IMR-90 (cell line): ENCODE measurements at regions not wholly inside any gene's neighbourhood (a gene's known extent, or its start where the extent isn't known, plus 50 kb on each side); places are given as distances from the start of the nearest gene placed in this dataset.

Experiments used
- ATAC-seq: fragments of 200-7000 bp; cut with Tn5 transposase; 2 replicates; pipeline ENCODE4 v1.9.1; 2020; ENCODE audit warnings: low read depth, mild to moderate bottlenecking, moderate library complexity
- BruUV-seq: library from RNA; stranded (reverse); fragments of 400-500 nt; replicated peaks from 2 replicates; lab custom pipeline; 2021; lab: Mats Ljungman, UMichigan
- CTCF ChIA-PET: fragments of 300-600 bp; formaldehyde crosslinking; extraction: SDS; loops from one replicate; lab custom pipeline; 2021; ENCODE audit warnings: antibody characterized with exemption; lab: Yijun Ruan, JAX
- POLR2A ChIA-PET: fragments of 300-600 bp; sonication (Branson Sonifier 250); formaldehyde crosslinking; loops from one replicate; lab custom pipeline; 2022; ENCODE audit warnings: antibody characterized with exemption; ENCODE audit not compliant: unreplicated experiment; lab: Charles Lee
- DNase-seq: peaks from one replicate; pipeline ENCODE4 v3.0.0; 2013
- H2AFZ ChIP-seq: replicated peaks from 2 replicates; pipeline ENCODE3; 2013; ENCODE audit warnings: low read length, mild to moderate bottlenecking; ENCODE audit not compliant: poor library complexity
- H2AK5ac ChIP-seq: 2 replicates; pipeline ENCODE4 v1.6.1; 2013; ENCODE audit warnings: low read depth, low read length, inconsistent platforms
- H2AK9ac ChIP-seq: replicated peaks from 2 replicates; pipeline ENCODE3; 2013; ENCODE audit warnings: mild to moderate bottlenecking, low read depth, low read length, moderate library complexity; ENCODE audit not compliant: poor library complexity
- H2BK120ac ChIP-seq: 2 replicates; pipeline ENCODE4 v1.6.1; 2013; ENCODE audit warnings: low read depth, low read length, inconsistent platforms
- H2BK15ac ChIP-seq: 3 replicates; pipeline ENCODE4 v1.6.1; 2013; ENCODE audit warnings: low read depth, low read length, inconsistent platforms
- H2BK20ac ChIP-seq: 2 replicates; pipeline ENCODE4 v1.6.1; 2013; ENCODE audit warnings: low read depth, mild to moderate bottlenecking, inconsistent platforms, low read length, moderate library complexity
- H2BK5ac ChIP-seq: 2 replicates; pipeline ENCODE4 v1.6.1; 2013; ENCODE audit warnings: mild to moderate bottlenecking, low read depth, low read length, inconsistent platforms; ENCODE audit not compliant: poor library complexity, severe bottlenecking
- H3K14ac ChIP-seq: replicated peaks from 2 replicates; pipeline ENCODE4 v1.6.1; 2013; ENCODE audit warnings: low read depth, low read length, inconsistent platforms
- H3K18ac ChIP-seq: 2 replicates; pipeline ENCODE4 v1.6.1; 2013; ENCODE audit warnings: low read depth, low read length, control low read depth
- H3K23ac ChIP-seq: 2 replicates; pipeline ENCODE4 v1.6.1; 2013; ENCODE audit warnings: low read depth, low read length, inconsistent platforms
- H3K27ac ChIP-seq: 2 replicates; pipeline ENCODE4 v1.5.1; 2013; ENCODE audit warnings: mild to moderate bottlenecking, control low read depth, low read length; ENCODE audit not compliant: insufficient read depth
- H3K27me3 ChIP-seq: 2 replicates; pipeline ENCODE4 v1.6.1; 2013; ENCODE audit warnings: low read length; ENCODE audit not compliant: control insufficient read depth, insufficient read depth
- H3K36me3 ChIP-seq: 2 replicates; pipeline ENCODE4 v1.6.1; 2013; ENCODE audit warnings: low read length, mixed read lengths; ENCODE audit not compliant: control insufficient read depth, insufficient read depth
- H3K4ac ChIP-seq: 2 replicates; pipeline ENCODE4 v1.6.1; 2013; ENCODE audit warnings: low read depth, low read length, inconsistent platforms
- H3K4me1 ChIP-seq: 2 replicates; pipeline ENCODE4 v1.6.1; 2013; ENCODE audit warnings: low read length, mixed read lengths; ENCODE audit not compliant: control insufficient read depth, insufficient read depth
- H3K4me2 ChIP-seq: 2 replicates; pipeline ENCODE4 v1.6.1; 2013; ENCODE audit warnings: low read depth, mild to moderate bottlenecking, control low read depth, low read length, moderate library complexity
- H3K4me3 ChIP-seq: 2 replicates; pipeline ENCODE4 v1.5.1; 2013; ENCODE audit warnings: low read depth, mild to moderate bottlenecking, control low read depth, low read length, moderate library complexity; ENCODE audit not compliant: insufficient read depth
- H3K56ac ChIP-seq: 2 replicates; pipeline ENCODE4 v1.6.1; 2013; ENCODE audit warnings: low read length, inconsistent platforms; ENCODE audit not compliant: insufficient read depth; ENCODE audit errors: extremely low read depth
- H3K79me1 ChIP-seq, 2 experiments: 2 replicates each; pipeline ENCODE4 v1.6.1; 2013; ENCODE audit warnings: low read length in 2 of 2, inconsistent platforms in 1 of 2, low read depth in 1 of 2
- H3K9ac ChIP-seq: 2 replicates; pipeline ENCODE4 v1.6.1; 2013; ENCODE audit warnings: low read depth, low read length, control low read depth
- H3K9me1 ChIP-seq: 2 replicates; pipeline ENCODE4 v1.6.1; 2013; ENCODE audit warnings: low read length, inconsistent platforms; ENCODE audit not compliant: insufficient read depth
- H3K9me3 ChIP-seq: 2 replicates; pipeline ENCODE4 v1.6.1; 2013; ENCODE audit warnings: low read length; ENCODE audit not compliant: control insufficient read depth, insufficient read depth
- H4K20me1 ChIP-seq: 2 replicates; pipeline ENCODE4 v1.6.1; 2013; ENCODE audit warnings: low read length, inconsistent platforms; ENCODE audit not compliant: insufficient read depth
- H4K5ac ChIP-seq: 2 replicates; pipeline ENCODE4 v1.6.1; 2013; ENCODE audit warnings: mild to moderate bottlenecking, low read depth, low read length, control low read depth
- H4K8ac ChIP-seq, 2 experiments: 2 replicates each; pipeline ENCODE4 v1.6.1; 2013; ENCODE audit warnings: low read depth in 2 of 2, low read length in 2 of 2, control low read depth in 1 of 2, inconsistent platforms in 1 of 2
- H4K91ac ChIP-seq: 2 replicates; pipeline ENCODE4 v1.6.1; 2013; ENCODE audit warnings: low read depth, low read length, inconsistent platforms; ENCODE audit not compliant: insufficient read depth
- CHD1 ChIP-seq: IDR thresholded peaks from 2 replicates; pipeline ENCODE4 v1.6.1; 2012; ENCODE audit warnings: low read depth, low read length, improper control_type of control experiment
- RCOR1 ChIP-seq: IDR thresholded peaks from 2 replicates; pipeline ENCODE4 v1.6.1; 2012; ENCODE audit warnings: mild to moderate bottlenecking, low read length, improper control_type of control experiment; ENCODE audit not compliant: insufficient replicate concordance
- RFX5 ChIP-seq: IDR thresholded peaks from 2 replicates; pipeline ENCODE4 v1.8.0; 2012; ENCODE audit warnings: low read depth, mild to moderate bottlenecking, low read length, moderate library complexity
- SMC3 ChIP-seq: fragments of 150-350 bp; IDR thresholded peaks from 2 replicates; pipeline ENCODE4 v1.6.1; 2016; ENCODE audit warnings: low read depth, mild to moderate bottlenecking, antibody characterized with exemption, low read length, moderate library complexity
- WGBS, 2 experiments: methylation state at CpG; one replicate each; pipeline versions ENCODE4 v1.1.5 to v1.1.7; 2013; ENCODE audit warnings: missing lambda C conversion rate in 2 of 2; ENCODE audit not compliant: insufficient read length in 1 of 2; ENCODE audit errors: extremely low coverage in 2 of 2; 5-methylcytosine and 5-hydroxymethylcytosine counted together
- dilution Hi-C: fragments of 300-500 bp; cut with HindIII; formaldehyde crosslinking; loops from one replicate; pipeline ENCODE4 v1.14.3; 2018; ENCODE audit warnings: low sequenced_read_pairs; ENCODE audit not compliant: unreplicated experiment
- in situ Hi-C: fragments of 300-500 bp; cut with MboI; formaldehyde crosslinking; loops from 3 replicates; pipeline ENCODE4 v1.14.3; 2019; ENCODE audit warnings: low sequenced_read_pairs, inconsistent platforms, mixed read lengths
- intact Hi-C: fragments of 100-400 bp; cut with micrococcal nuclease; formaldehyde crosslinking; loops from 2 replicates; pipeline ENCODE4 v1.10.0; 2022

DNA sequence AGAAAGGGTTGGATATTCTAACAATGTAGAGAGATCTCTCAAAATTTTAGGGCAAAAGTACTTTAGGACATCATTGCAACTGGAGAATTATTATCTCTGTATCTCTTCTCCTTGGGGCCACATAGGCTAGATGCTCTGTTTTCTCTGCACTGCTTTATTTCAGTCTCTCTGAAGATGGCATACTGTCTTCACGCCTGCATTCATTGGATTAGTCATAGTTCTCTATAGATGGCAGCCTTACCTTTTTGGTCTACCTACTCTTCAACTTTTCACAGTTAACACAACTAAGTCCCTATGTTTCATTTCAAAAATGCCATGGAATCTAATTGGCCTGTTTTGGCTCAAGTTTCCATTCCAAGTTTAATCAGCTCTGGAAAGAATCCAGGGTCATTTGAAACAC, 1623.3 kb upstream of the B3GALT2 start:
- Histone ChIP-seq H3K9ac (no peak overlapping the region), H2BK120ac (no peak overlapping the region), H3K4me3 (no peak overlapping the region), H3K56ac (no peak overlapping the region), H3K4ac (no peak overlapping the region), H4K5ac (no peak overlapping the region), H3K36me3 (no peaks in the 10 kb centered on the region), H3K4me1 (no peaks in the 10 kb centered on the region), H3K4me2 (no peak overlapping the region), H3K14ac (no peak overlapping the region), H2BK20ac (no peak overlapping the region), H4K91ac (no peak overlapping the region), H4K8ac (no peak overlapping the region), H3K79me1 (no peaks in the 10 kb centered on the region), H3K9me1 (no peaks in the 10 kb centered on the region), H3K18ac (no peak overlapping the region), H2AK9ac (no peak overlapping the region), H3K9me3 (no peaks in the 10 kb centered on the region), H4K20me1 (no peaks in the 10 kb centered on the region), H3K23ac (no peak overlapping the region), H2AFZ (no peak overlapping the region), H2BK5ac (no peak overlapping the region), H3K27me3 (no peaks in the 10 kb centered on the region), H2BK15ac (no peak overlapping the region), H3K27ac (no peak overlapping the region), H2AK5ac (no peak overlapping the region)
- intact Hi-C loops, result no loop called here
- in situ Hi-C loops, result no loop called here
- DNase-seq (no peak), ATAC-seq (no peak)
- dilution Hi-C loops, result no loop called here
- CTCF ChIA-PET, result no interaction called here
- POLR2A ChIA-PET, result no interaction called here
- TF ChIP-seq RCOR1, result no peak
- TF ChIP-seq CHD1, result no peak
- no peak for TF ChIP-seq SMC3
- TF ChIP-seq RFX5, result no peak
- BruUV-seq, result no TSS peak
- no CpG with 5 or more reads among the region's 1 CpG for WGBS, 2 experiments
